ENCODE measurements at regions not wholly inside any gene's neighbourhood (a gene's known extent, or its start where the extent isn't known, plus 50 kb on each side); places are given as distances from the start of the nearest gene placed in this dataset.

- H2BK5ac ChIP-seq (ENCODE audit: low read depth, low read length, poor library complexity, severe bottlenecking), result no peak overlapping the region
- H3K4me3 ChIP-seq (ENCODE audit: insufficient read depth in 1 of 2, low read depth in 1 of 2, low read length in 2 of 2), result no peak overlapping the region
- no peak overlapping the region for H3K27ac ChIP-seq (ENCODE audit: low read length, poor library complexity, severe bottlenecking)
- H3K4me2 ChIP-seq (ENCODE audit: low read length, poor library complexity, severe bottlenecking), result no peak overlapping the region
- no peak overlapping the region for H3K23ac ChIP-seq (ENCODE audit: low read length in 2 of 2)
- H3K9ac ChIP-seq (ENCODE audit: low read length), result no peak overlapping the region
- H3K18ac ChIP-seq (ENCODE audit: low read depth in 1 of 2, low read length in 2 of 2), result no peak overlapping the region
- H3K27me3 ChIP-seq (ENCODE audit: control insufficient read depth in 1 of 2, insufficient read depth in 1 of 2, low read length in 2 of 2), result peaks cover 0 to 6% of the 10 kb centered on the region in 2 experiments
- H3K4ac ChIP-seq (ENCODE audit: low read depth in 1 of 2, low read length in 2 of 2), result no peak overlapping the region
- H2BK15ac ChIP-seq (ENCODE audit: low read depth, poor library complexity, severe bottlenecking), result no peak overlapping the region
- H3K36me3 ChIP-seq (ENCODE audit: control insufficient read depth in 1 of 2, insufficient read depth in 2 of 2, low read depth in 1 of 2, low read length in 2 of 2), result no peaks in the 10 kb centered on the region
- H4K8ac ChIP-seq (ENCODE audit: low read length), result no peak overlapping the region
- no peak for DNase-seq
- H3K14ac ChIP-seq (ENCODE audit: low read length in 2 of 2), result no peak overlapping the region
- no peak overlapping the region for H2BK120ac ChIP-seq (ENCODE audit: low read depth, low read length)
- no peak overlapping the region for H2AK5ac ChIP-seq (ENCODE audit: low read length, severe bottlenecking)
- no peaks in the 10 kb centered on the region for H3K9me3 ChIP-seq (ENCODE audit: control insufficient read depth, low read length)
- H2BK12ac ChIP-seq (ENCODE audit: low read length in 2 of 2), result no peak overlapping the region
- H2AFZ ChIP-seq (ENCODE audit: low read depth, low read length), result no peak overlapping the region
- no peaks in the 10 kb centered on the region for H3K79me1 ChIP-seq (replicated peaks; ENCODE audit: low read length, poor library complexity, severe bottlenecking)
- no peak overlapping the region for H4K91ac ChIP-seq (ENCODE audit: low read length)
- H3K4me1 ChIP-seq (ENCODE audit: control insufficient read depth, insufficient read depth, low read depth, low read length), result no peaks in the 10 kb centered on the region
Observed at GRCh38 chr13:33758113-33758512, 59.8 kb upstream of the RFC3 start.

GRCh38 chr13:33761740-33762139 is 56.2 kb upstream of the RFC3 start:
- Histone ChIP-seq H3K4me2 (ENCODE audit: low read length, poor library complexity, severe bottlenecking) (no peak overlapping the region), H3K36me3 (ENCODE audit: control insufficient read depth in 1 of 2, insufficient read depth in 2 of 2, low read depth in 1 of 2, low read length in 2 of 2) (no peaks in the 10 kb centered on the region), H4K91ac (ENCODE audit: low read length) (no peak overlapping the region), H2AFZ (ENCODE audit: low read depth, low read length) (no peak overlapping the region), H2BK5ac (ENCODE audit: low read depth, low read length, poor library complexity, severe bottlenecking) (no peak overlapping the region), H4K8ac (ENCODE audit: low read length) (no peak overlapping the region), H2BK120ac (ENCODE audit: low read depth, low read length) (no peak overlapping the region), H3K9me3 (ENCODE audit: control insufficient read depth, low read length) (no peaks in the 10 kb centered on the region), H2AK5ac (ENCODE audit: low read length, severe bottlenecking) (no peak overlapping the region), H3K4me1 (ENCODE audit: control insufficient read depth, insufficient read depth, low read depth, low read length) (no peaks in the 10 kb centered on the region), H3K23ac (ENCODE audit: low read length in 2 of 2) (no peak overlapping the region), H3K14ac (ENCODE audit: low read length in 2 of 2) (no peak overlapping the region), H3K27me3 (ENCODE audit: control insufficient read depth in 1 of 2, insufficient read depth in 1 of 2, low read length in 2 of 2) (no peaks in the 10 kb centered on the region), H3K18ac (ENCODE audit: low read depth in 1 of 2, low read length in 2 of 2) (peak overlapping the region in 1 of 2 experiments; percentile 8), H3K27ac (ENCODE audit: low read length, poor library complexity, severe bottlenecking) (no peak overlapping the region), H2BK15ac (ENCODE audit: low read depth, poor library complexity, severe bottlenecking) (no peak overlapping the region), H3K4ac (ENCODE audit: low read depth in 1 of 2, low read length in 2 of 2) (no peak overlapping the region), H3K4me3 (ENCODE audit: insufficient read depth in 1 of 2, low read depth in 1 of 2, low read length in 2 of 2) (no peak overlapping the region), H2BK12ac (ENCODE audit: low read length in 2 of 2) (no peak overlapping the region), H3K9ac (ENCODE audit: low read length) (no peak overlapping the region), H3K79me1 (replicated peaks; ENCODE audit: low read length, poor library complexity, severe bottlenecking) (no peaks in the 10 kb centered on the region)
- 68% methylated on average over 5 of the region's 6 CpGs for whole genome bisulfite sequencing
- no peak for DNase-seq

GRCh38 chr13:33763021-33763420 is 54.9 kb upstream of the RFC3 start:
- Histone ChIP-seq H4K91ac (ENCODE audit: low read length) (no peak overlapping the region), H3K79me1 (replicated peaks; ENCODE audit: low read length, poor library complexity, severe bottlenecking) (no peaks in the 10 kb centered on the region), H3K36me3 (ENCODE audit: control insufficient read depth in 1 of 2, insufficient read depth in 2 of 2, low read depth in 1 of 2, low read length in 2 of 2) (no peaks in the 10 kb centered on the region), H2AFZ (ENCODE audit: low read depth, low read length) (no peak overlapping the region), H3K4me1 (ENCODE audit: control insufficient read depth, insufficient read depth, low read depth, low read length) (no peaks in the 10 kb centered on the region), H3K23ac (ENCODE audit: low read length in 2 of 2) (no peak overlapping the region), H2BK5ac (ENCODE audit: low read depth, low read length, poor library complexity, severe bottlenecking) (no peak overlapping the region), H3K4me3 (ENCODE audit: insufficient read depth in 1 of 2, low read depth in 1 of 2, low read length in 2 of 2) (no peak overlapping the region), H3K14ac (ENCODE audit: low read length in 2 of 2) (no peak overlapping the region), H2BK12ac (ENCODE audit: low read length in 2 of 2) (no peak overlapping the region), H3K9me3 (ENCODE audit: control insufficient read depth, low read length) (no peaks in the 10 kb centered on the region), H3K27ac (ENCODE audit: low read length, poor library complexity, severe bottlenecking) (no peak overlapping the region), H2AK5ac (ENCODE audit: low read length, severe bottlenecking) (no peak overlapping the region), H4K8ac (ENCODE audit: low read length) (no peak overlapping the region), H3K9ac (ENCODE audit: low read length) (no peak overlapping the region), H3K4ac (ENCODE audit: low read depth in 1 of 2, low read length in 2 of 2) (no peak overlapping the region), H3K4me2 (ENCODE audit: low read length, poor library complexity, severe bottlenecking) (no peak overlapping the region), H2BK15ac (ENCODE audit: low read depth, poor library complexity, severe bottlenecking) (no peak overlapping the region), H2BK120ac (ENCODE audit: low read depth, low read length) (no peak overlapping the region), H3K27me3 (ENCODE audit: control insufficient read depth in 1 of 2, insufficient read depth in 1 of 2, low read length in 2 of 2) (no peaks in the 10 kb centered on the region), H3K18ac (ENCODE audit: low read depth in 1 of 2, low read length in 2 of 2) (no peak overlapping the region)
- no peak for DNase-seq
- 94% methylated on average over 2 of the region's 2 CpGs for WGBS

GRCh38 chr13:33764716-33765115 is 53.2 kb upstream of the RFC3 start:
- no peaks in the 10 kb centered on the region for H3K4me1 ChIP-seq (ENCODE audit: control insufficient read depth, insufficient read depth, low read depth, low read length)
- no peaks in the 10 kb centered on the region for H3K9me3 ChIP-seq (ENCODE audit: control insufficient read depth, low read length)
- H3K4me2 ChIP-seq (ENCODE audit: low read length, poor library complexity, severe bottlenecking), result no peak overlapping the region
- no peaks in the 10 kb centered on the region for H3K36me3 ChIP-seq (ENCODE audit: control insufficient read depth in 1 of 2, insufficient read depth in 2 of 2, low read depth in 1 of 2, low read length in 2 of 2)
- no peaks in the 10 kb centered on the region for H3K27me3 ChIP-seq (ENCODE audit: control insufficient read depth in 1 of 2, insufficient read depth in 1 of 2, low read length in 2 of 2)
- no peak overlapping the region for H3K4me3 ChIP-seq (ENCODE audit: insufficient read depth in 1 of 2, low read depth in 1 of 2, low read length in 2 of 2)
- H3K79me1 ChIP-seq (replicated peaks; ENCODE audit: low read length, poor library complexity, severe bottlenecking), result no peaks in the 10 kb centered on the region
- WGBS, result 86% methylated on average over 2 of the region's 3 CpGs
- H3K14ac ChIP-seq (ENCODE audit: low read length in 2 of 2), result no peak overlapping the region
- H3K4ac ChIP-seq (ENCODE audit: low read depth in 1 of 2, low read length in 2 of 2), result no peak overlapping the region
- H4K8ac ChIP-seq (ENCODE audit: low read length), result no peak overlapping the region
- H2AFZ ChIP-seq (ENCODE audit: low read depth, low read length), result no peak overlapping the region
- H2BK12ac ChIP-seq (ENCODE audit: low read length in 2 of 2), result no peak overlapping the region
- no peak overlapping the region for H3K27ac ChIP-seq (ENCODE audit: low read length, poor library complexity, severe bottlenecking)
- no peak overlapping the region for H4K91ac ChIP-seq (ENCODE audit: low read length)
- H3K9ac ChIP-seq (ENCODE audit: low read length), result no peak overlapping the region
- H2AK5ac ChIP-seq (ENCODE audit: low read length, severe bottlenecking), result no peak overlapping the region
- H3K18ac ChIP-seq (ENCODE audit: low read depth in 1 of 2, low read length in 2 of 2), result no peak overlapping the region
- DNase-seq, result no peak
- H2BK120ac ChIP-seq (ENCODE audit: low read depth, low read length), result no peak overlapping the region
- no peak overlapping the region for H2BK5ac ChIP-seq (ENCODE audit: low read depth, low read length, poor library complexity, severe bottlenecking)
- no peak overlapping the region for H2BK15ac ChIP-seq (ENCODE audit: low read depth, poor library complexity, severe bottlenecking)
- H3K23ac ChIP-seq (ENCODE audit: low read length in 2 of 2), result no peak overlapping the region
